Heart right ventricle (tissue), 16 donors: ENCODE measurements at regions not wholly inside any gene's neighbourhood (a gene's known extent, or its start where the extent isn't known, plus 50 kb on each side); places are given as distances from the start of the nearest gene placed in this dataset.

ENCODE experiments used
- ATAC-seq, 8 donors: fragments of 200-7000 bp; cut with Tn5 transposase; one replicate each; pipeline ENCODE4 v1.9.1; 2020; ENCODE audit warnings: mild to moderate bottlenecking in 8 of 8, moderate library complexity in 8 of 8, moderate number of reproducible peaks in 1 of 8
- DNase-seq, 2 donors: peaks; one replicate each; pipeline ENCODE4 v3.0.0-alpha.2; 2020
- H3K27ac ChIP-seq, 10 donors: fragments of 200-600 bp; sonication (generic) in 2 of 10; one replicate each; pipeline versions ENCODE4 v1.5.0 to v1.8.0; 2020 to 2022; ENCODE audit warnings: mild to moderate bottlenecking in 3 of 10
- H3K27me3 ChIP-seq, 7 donors: fragments of 200-600 bp; one replicate each; pipeline ENCODE4 v1.8.0; 2021 to 2022; ENCODE audit warnings: mild to moderate bottlenecking in 2 of 7
- H3K36me3 ChIP-seq, 9 donors: fragments of 200-600 bp; sonication (generic) in 1 of 9; one replicate each; pipeline versions ENCODE4 v1.5.0 to v1.8.0; 2020 to 2022; ENCODE audit warnings: mild to moderate bottlenecking in 2 of 9
- H3K4me1 ChIP-seq, 9 donors: fragments of 200-600 bp; sonication (generic) in 1 of 9; one replicate each; pipeline versions ENCODE4 v1.5.0 to v1.8.0; 2020 to 2022; ENCODE audit warnings: mild to moderate bottlenecking in 4 of 9
- H3K4me3 ChIP-seq, 10 donors: fragments of 200-600 bp; sonication (generic) in 2 of 10; one replicate each; pipeline versions ENCODE4 v1.5.0 to v1.8.0; 2020 to 2022; ENCODE audit warnings: mild to moderate bottlenecking in 7 of 10, moderate library complexity in 2 of 10
- H3K9me3 ChIP-seq, 11 donors: fragments of 200-600 bp in 10 of 11; sonication (generic) in 2 of 11; one replicate each; pipeline versions ENCODE4 v1.5.0 to v1.8.0; 2013 to 2022; ENCODE audit warnings: mild to moderate bottlenecking in 2 of 11, control low read depth in 1 of 11, moderate library complexity in 1 of 11
- WGBS, 2 donors: extraction: QIAGEN DNeasy Blood & Tissue Kit; methylation state at CpG; one replicate each; pipeline ENCODE4 v1.1.7; 2013; ENCODE audit warnings: inconsistent platforms in 1 of 2; 5-methylcytosine and 5-hydroxymethylcytosine counted together
- intact Hi-C, 10 donors: fragments of 100-400 bp; cut with DNase I; formaldehyde crosslinking; loops; one replicate each; pipeline versions ENCODE4 v1.11.1 to v1.14.2; 2022
- TF ChIP-seq, protein P1 (sequence below), 9 donors: fragments of 200-600 bp; sonication (generic) in 2 of 9; IDR thresholded peaks; one replicate each; pipeline versions ENCODE4 v1.5.0 to v1.8.0; 2021 to 2022; ENCODE audit warnings: antibody characterized with exemption in 9 of 9, mild to moderate bottlenecking in 5 of 9, moderate library complexity in 1 of 9
- donor health status: Arrhythmogenic right ventricular cardiomyopathy.
- donor health status: ischemic (EF 13 %, LVEDD 7.1; RV severe dilation, severe dysfunction).
- donor health status: healthy with polysubstance abuse.
- donor health status: DM: no; HTN: yes; CAD: no.
- donor health status: DM: no; HTN: no; CAD: no.
- donor health status: ischemic (EF 25% LVEDD 6.9; RV normal size, moderate dysfunction).
- donor health status: ischemic (EF 25% LVEDD 5.7; RV mildly dilated, moderate dysfunction).
- donor health status: healthy.
- donor health status: DM: yes; HTN: yes; CAD: no.
- donor health status: Ischemic cardiomyopathy.
- donor health status: ischemic (EF 35%, LVEDD 5.7; RV mildly dilated, moderate dysfunction).
- donor health status: nonischemic (EF 11% LVEDD 7.7; RV severe dilation, severe dysfunction).
- donor health status: DM: yes; HTN: yes; CAD: no.
- donor health status: PGD.
- donor health status: ischemic (EF 29% LVEDD 5.4; RV normal size, mild dysfunction).
- donor health status: nonischemic (EF 23%, LVEDD 6.1; RV moderate dilation, normal function).

DNA sequence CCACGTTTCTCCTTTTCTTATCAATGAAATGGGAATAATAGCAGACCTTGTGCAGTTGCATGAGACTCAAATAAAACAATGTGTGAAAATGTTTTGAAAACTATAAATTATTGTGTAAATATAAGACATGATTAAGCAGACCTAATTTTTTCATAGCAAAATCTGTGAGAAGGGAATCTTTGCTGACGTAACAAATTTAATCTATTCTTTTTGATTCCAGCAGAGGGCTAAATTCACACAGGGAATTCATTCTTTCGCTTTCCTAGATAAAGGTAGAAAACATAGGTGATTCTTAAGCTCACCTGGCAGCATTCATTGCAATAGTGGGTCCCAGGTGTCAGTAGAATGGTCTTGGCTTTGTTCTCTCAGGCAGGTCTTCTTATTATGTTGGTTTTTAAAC lies 450.0 kb upstream of the GCFC2 start:
- H3K27ac ChIP-seq, result no peak overlapping the region
- H3K4me3 ChIP-seq, result no peak overlapping the region
- no peaks in the 10 kb centered on the region for H3K4me1 ChIP-seq
- no peaks in the 10 kb centered on the region for H3K36me3 ChIP-seq
- H3K9me3 ChIP-seq, result no peaks in the 10 kb centered on the region
- TF ChIP-seq, protein P1, sequence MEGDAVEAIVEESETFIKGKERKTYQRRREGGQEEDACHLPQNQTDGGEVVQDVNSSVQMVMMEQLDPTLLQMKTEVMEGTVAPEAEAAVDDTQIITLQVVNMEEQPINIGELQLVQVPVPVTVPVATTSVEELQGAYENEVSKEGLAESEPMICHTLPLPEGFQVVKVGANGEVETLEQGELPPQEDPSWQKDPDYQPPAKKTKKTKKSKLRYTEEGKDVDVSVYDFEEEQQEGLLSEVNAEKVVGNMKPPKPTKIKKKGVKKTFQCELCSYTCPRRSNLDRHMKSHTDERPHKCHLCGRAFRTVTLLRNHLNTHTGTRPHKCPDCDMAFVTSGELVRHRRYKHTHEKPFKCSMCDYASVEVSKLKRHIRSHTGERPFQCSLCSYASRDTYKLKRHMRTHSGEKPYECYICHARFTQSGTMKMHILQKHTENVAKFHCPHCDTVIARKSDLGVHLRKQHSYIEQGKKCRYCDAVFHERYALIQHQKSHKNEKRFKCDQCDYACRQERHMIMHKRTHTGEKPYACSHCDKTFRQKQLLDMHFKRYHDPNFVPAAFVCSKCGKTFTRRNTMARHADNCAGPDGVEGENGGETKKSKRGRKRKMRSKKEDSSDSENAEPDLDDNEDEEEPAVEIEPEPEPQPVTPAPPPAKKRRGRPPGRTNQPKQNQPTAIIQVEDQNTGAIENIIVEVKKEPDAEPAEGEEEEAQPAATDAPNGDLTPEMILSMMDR (IDR thresholded peaks at IDR 0.05), result no peak
- intact Hi-C loops, result no loop called here
- peaks cover 0 to 3% (median 0%) of the 10 kb centered on the region in 7 donors for H3K27me3 ChIP-seq
- 78 to 82% methylated on average over 3 of the region's 3 CpGs for WGBS, 2 donors
- ATAC-seq, result no peak
- DNase-seq, result no peak

DNA sequence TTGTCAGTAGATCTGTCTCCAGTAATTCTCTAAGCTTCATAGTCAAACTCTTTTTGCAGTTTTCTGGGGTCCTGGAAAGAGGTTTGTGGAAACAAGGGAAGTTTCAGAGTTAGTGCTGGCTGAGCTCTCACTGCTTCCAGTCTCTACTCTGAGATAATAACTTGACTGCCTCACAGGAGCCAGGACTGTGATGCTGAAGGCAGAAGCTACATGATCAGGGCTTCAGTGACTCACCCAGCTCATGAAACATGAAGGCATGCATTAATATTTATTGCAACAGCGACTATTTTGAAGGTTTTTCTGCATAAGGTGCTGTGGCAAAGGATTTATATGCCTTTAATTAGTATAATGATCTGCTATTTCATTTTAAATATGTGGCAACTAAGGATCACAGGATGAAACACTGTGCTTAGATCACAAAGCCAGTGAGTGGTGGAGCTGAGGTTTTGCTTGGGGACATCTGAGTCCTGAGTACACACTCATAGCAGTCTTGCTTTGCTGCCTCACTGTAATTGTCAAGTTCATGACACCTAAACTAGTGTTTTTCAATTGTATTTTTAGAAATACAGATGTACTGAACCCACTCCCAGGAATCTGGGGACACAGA lies 448.4 kb upstream of the GCFC2 start:
- DNase-seq (no peak), ATAC-seq (no peak)
- H3K4me1 ChIP-seq, result no peaks in the 10 kb centered on the region
- H3K4me3 ChIP-seq, result no peak overlapping the region
- no peaks in the 10 kb centered on the region for H3K36me3 ChIP-seq
- intact Hi-C loops, result no loop called here
- H3K27ac ChIP-seq, result no peak overlapping the region
- no peaks in the 10 kb centered on the region for H3K9me3 ChIP-seq
- TF ChIP-seq, protein P1 (IDR thresholded peaks at IDR 0.05), result no peak
- WGBS, 2 donors, result 68 to 92% methylated on average over 1 of the region's 1 CpG
- H3K27me3 ChIP-seq, result peaks cover 0 to 3% (median 0%) of the 10 kb centered on the region in 7 donors

DNA sequence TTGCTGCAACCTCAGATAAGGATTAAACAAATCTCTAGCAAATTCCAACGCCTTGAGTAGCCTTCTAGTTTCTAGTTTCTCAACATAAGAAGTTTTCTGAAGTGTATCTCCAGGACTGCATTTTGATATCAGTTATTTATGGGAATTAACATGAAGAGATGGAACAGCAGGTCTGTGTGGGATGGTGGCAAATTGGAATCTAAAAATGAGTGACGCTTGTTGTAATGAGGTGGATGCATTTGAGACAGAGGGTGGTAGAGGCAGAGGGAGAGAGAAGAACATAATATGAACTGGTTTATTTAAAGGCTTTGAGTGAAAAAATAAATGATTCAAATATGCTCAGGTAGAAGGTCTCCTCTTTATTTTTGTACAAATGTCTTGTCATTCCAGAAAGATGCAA lies 446.8 kb upstream of the GCFC2 start:
- ATAC-seq, result no peak
- H3K36me3 ChIP-seq, result no peaks in the 10 kb centered on the region
- H3K4me3 ChIP-seq, result no peak overlapping the region
- TF ChIP-seq, protein P1 (IDR thresholded peaks at IDR 0.05), result no peak
- DNase-seq, result no peak
- intact Hi-C loops, result no loop called here
- 66 to 72% methylated on average over 2 of the region's 2 CpGs for WGBS, 2 donors
- no peak overlapping the region for H3K27ac ChIP-seq
- no peaks in the 10 kb centered on the region for H3K9me3 ChIP-seq
- peaks cover 0 to 3% (median 0%) of the 10 kb centered on the region in 7 donors for H3K27me3 ChIP-seq
- no peaks in the 10 kb centered on the region for H3K4me1 ChIP-seq

DNA sequence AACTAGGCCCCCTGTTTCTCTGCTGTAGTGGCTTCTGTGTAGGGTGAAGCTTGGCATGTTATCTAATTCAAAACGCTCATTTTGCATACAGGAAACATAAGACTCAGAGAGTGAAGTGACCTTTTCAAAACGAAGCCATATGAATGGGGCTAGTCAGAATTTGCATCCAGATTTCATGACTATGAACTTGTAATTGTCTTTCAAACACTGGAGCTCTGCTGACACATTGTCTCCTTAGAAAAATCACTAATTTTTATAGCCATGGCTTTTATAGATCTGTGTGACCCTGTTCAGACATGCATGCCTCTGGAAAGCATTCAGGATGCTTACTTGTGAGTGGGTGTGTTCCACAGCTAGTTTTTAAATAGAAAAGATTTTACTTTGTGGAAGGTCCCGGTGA lies 444.3 kb upstream of the GCFC2 start:
- TF ChIP-seq, protein P1 (IDR thresholded peaks at IDR 0.05), result no peak
- no peak for DNase-seq
- Histone ChIP-seq H3K4me1 (no peaks in the 10 kb centered on the region), H3K27ac (no peak overlapping the region), H3K27me3 (peaks cover 0 to 3% (median 0%) of the 10 kb centered on the region in 7 donors), H3K9me3 (no peaks in the 10 kb centered on the region), H3K36me3 (no peaks in the 10 kb centered on the region), H3K4me3 (no peak overlapping the region)
- no peak for ATAC-seq
- 52 to 64% methylated on average over 3 of the region's 3 CpGs for WGBS, 2 donors
- intact Hi-C loops, result no loop called here
